GM10266 (cell line): ENCODE measurements at regions not wholly inside any gene's neighbourhood (a gene's known extent, or its start where the extent isn't known, plus 50 kb on each side); places are given as distances from the start of the nearest gene placed in this dataset.

Experiments
- DNase-seq: peaks from one replicate; pipeline ENCODE4 v3.0.0; 2012; ENCODE audit errors: extremely low spot score
- TF ChIP-seq, protein P1 (sequence below): IDR thresholded peaks from 2 replicates; pipeline ENCODE4 v1.5.1; 2012; ENCODE audit warnings: mild to moderate bottlenecking, low read depth; ENCODE audit not compliant: control insufficient read depth, insufficient read depth; ENCODE audit errors: missing control alignments

DNA sequence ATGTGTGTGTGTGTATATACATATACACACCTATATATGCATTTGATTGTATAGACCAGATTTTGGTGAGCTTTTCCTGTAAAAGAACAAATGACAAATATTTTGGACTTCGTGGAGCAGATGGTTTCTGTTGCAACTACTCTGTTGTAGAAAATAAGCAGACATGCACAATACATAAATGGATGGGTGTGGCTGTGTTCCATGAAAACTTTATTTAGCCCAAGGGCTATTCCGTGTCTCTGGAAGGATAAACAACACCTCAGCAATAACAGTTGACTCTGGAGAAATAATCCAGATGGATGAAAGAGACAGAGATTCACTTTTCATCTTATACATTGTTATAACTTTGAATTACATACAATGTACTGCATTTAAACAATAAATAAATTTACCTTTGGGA lies 441.4 kb downstream of the CNTN3 start:
- DNase-seq: no peak
- TF ChIP-seq, protein P1, sequence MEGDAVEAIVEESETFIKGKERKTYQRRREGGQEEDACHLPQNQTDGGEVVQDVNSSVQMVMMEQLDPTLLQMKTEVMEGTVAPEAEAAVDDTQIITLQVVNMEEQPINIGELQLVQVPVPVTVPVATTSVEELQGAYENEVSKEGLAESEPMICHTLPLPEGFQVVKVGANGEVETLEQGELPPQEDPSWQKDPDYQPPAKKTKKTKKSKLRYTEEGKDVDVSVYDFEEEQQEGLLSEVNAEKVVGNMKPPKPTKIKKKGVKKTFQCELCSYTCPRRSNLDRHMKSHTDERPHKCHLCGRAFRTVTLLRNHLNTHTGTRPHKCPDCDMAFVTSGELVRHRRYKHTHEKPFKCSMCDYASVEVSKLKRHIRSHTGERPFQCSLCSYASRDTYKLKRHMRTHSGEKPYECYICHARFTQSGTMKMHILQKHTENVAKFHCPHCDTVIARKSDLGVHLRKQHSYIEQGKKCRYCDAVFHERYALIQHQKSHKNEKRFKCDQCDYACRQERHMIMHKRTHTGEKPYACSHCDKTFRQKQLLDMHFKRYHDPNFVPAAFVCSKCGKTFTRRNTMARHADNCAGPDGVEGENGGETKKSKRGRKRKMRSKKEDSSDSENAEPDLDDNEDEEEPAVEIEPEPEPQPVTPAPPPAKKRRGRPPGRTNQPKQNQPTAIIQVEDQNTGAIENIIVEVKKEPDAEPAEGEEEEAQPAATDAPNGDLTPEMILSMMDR: no peak

DNA sequence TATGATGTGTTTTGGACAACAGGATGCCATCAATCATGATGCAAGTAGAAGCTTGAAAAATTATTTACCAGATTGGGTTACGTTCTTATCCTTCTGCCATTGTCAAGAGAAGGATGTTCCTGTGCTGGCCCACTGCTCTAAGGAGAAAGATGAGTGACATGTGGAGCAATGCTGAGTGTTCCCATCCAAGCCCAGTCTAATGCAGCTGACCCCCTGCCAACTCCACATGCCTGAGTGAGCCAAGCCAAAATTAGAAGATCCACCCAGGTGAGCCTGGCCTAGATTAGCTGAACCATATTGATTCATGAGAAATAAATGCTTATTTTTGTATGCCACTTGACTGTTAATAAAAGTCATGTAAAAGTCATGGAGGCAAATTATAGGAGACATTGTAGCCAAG lies 446.5 kb downstream of the CNTN3 start:
- TF ChIP-seq, protein P1: no peak
- DNase-seq: no peak

GRCh38 chr3:74165211-74165610 lies 449.2 kb downstream of the CNTN3 start:
- DNase-seq: no peak
- TF ChIP-seq, protein P1: no peak

- TF ChIP-seq, protein P1: no peak
- no peak for DNase-seq
These were observed 465.0 kb downstream of the CNTN3 start for GRCh38 chr3:74149466-74149865.

GRCh38 chr3:74145277-74145676 lies 469.2 kb downstream of the CNTN3 start:
- TF ChIP-seq, protein P1: no peak
- no peak for DNase-seq

GRCh38 chr3:74139648-74140047 lies 474.8 kb downstream of the CNTN3 start:
- no peak for DNase-seq
- TF ChIP-seq, protein P1: no peak

- TF ChIP-seq, protein P1: no peak
- no peak for DNase-seq
These were observed 476.7 kb downstream of the CNTN3 start for GRCh38 chr3:74137790-74138189.
